H9 (cell line): ENCODE measurements at regions not wholly inside any gene's neighbourhood (a gene's known extent, or its start where the extent isn't known, plus 50 kb on each side); places are given as distances from the start of the nearest gene placed in this dataset.

Experiments
- DNase-seq: peaks from one replicate; pipeline ENCODE4 v3.0.0-alpha.2; 2017
- H2AFZ ChIP-seq: one replicate; pipeline ENCODE4 v1.6.1; 2013; ENCODE audit warnings: mild to moderate bottlenecking, low read length, control low read depth, moderate library complexity
- H2AK5ac ChIP-seq: 2 replicates; pipeline ENCODE4 v1.6.1; 2013; ENCODE audit warnings: low read length, control low read depth, mixed read lengths; ENCODE audit not compliant: insufficient read length
- H2BK120ac ChIP-seq: one replicate; pipeline ENCODE4 v1.6.1; 2013; ENCODE audit warnings: low read depth, mild to moderate bottlenecking, low read length, control low read depth, inconsistent platforms; ENCODE audit not compliant: poor library complexity, severe bottlenecking
- H2BK12ac ChIP-seq: 2 replicates; pipeline ENCODE4 v1.6.1; 2013; ENCODE audit warnings: low read length, control low read depth, mixed read lengths, low read depth; ENCODE audit not compliant: insufficient read length
- H2BK15ac ChIP-seq: 2 replicates; pipeline ENCODE4 v1.6.1; 2013; ENCODE audit warnings: low read depth, low read length, control low read depth
- H2BK20ac ChIP-seq: one replicate; pipeline ENCODE4 v1.6.1; 2013; ENCODE audit warnings: low read depth, mild to moderate bottlenecking, low read length, control low read depth, inconsistent platforms; ENCODE audit not compliant: poor library complexity, severe bottlenecking
- H2BK5ac ChIP-seq: 2 replicates; pipeline ENCODE4 v1.6.1; 2013; ENCODE audit warnings: low read length, control low read depth, mixed read lengths; ENCODE audit not compliant: insufficient read length
- H3K14ac ChIP-seq: 2 replicates; pipeline ENCODE4 v1.6.1; 2013; ENCODE audit warnings: low read length, control low read depth; ENCODE audit not compliant: insufficient read depth
- H3K18ac ChIP-seq: 2 replicates; pipeline ENCODE4 v1.6.1; 2013; ENCODE audit warnings: low read depth, mild to moderate bottlenecking, mixed read lengths, low read length, control low read depth; ENCODE audit not compliant: insufficient read length
- H3K23ac ChIP-seq: 2 replicates; pipeline ENCODE4 v1.6.1; 2013; ENCODE audit warnings: low read length, control low read depth, mixed read lengths, low read depth; ENCODE audit not compliant: insufficient read length
- H3K23me2 ChIP-seq: 2 replicates; pipeline ENCODE4 v1.6.1; 2013; ENCODE audit warnings: low read depth, mild to moderate bottlenecking, mixed read lengths, low read length, control low read depth; ENCODE audit not compliant: insufficient read length, poor library complexity, severe bottlenecking
- H3K27ac ChIP-seq: 2 replicates; pipeline ENCODE4 v1.5.1; 2013; ENCODE audit warnings: low read length, control low read depth, mixed read lengths, low read depth; ENCODE audit not compliant: insufficient read length
- H3K27me3 ChIP-seq: 2 replicates; pipeline ENCODE4 v1.6.1; 2013; ENCODE audit warnings: low read length, control low read depth, inconsistent platforms; ENCODE audit not compliant: insufficient read depth
- H3K4ac ChIP-seq: 2 replicates; pipeline ENCODE4 v1.6.1; 2013; ENCODE audit warnings: low read depth, mild to moderate bottlenecking, control low read depth, inconsistent platforms, low read length, moderate library complexity
- H3K4me1 ChIP-seq: 2 replicates; pipeline ENCODE4 v1.6.1; 2013; ENCODE audit warnings: low read length, control low read depth, inconsistent platforms; ENCODE audit not compliant: insufficient read depth
- H3K4me2 ChIP-seq: 2 replicates; pipeline ENCODE4 v1.6.1; 2013; ENCODE audit warnings: low read length, control low read depth, mixed read lengths; ENCODE audit not compliant: insufficient read length, insufficient read depth
- H3K56ac ChIP-seq: 2 replicates; pipeline ENCODE4 v1.6.1; 2013; ENCODE audit warnings: low read depth, mild to moderate bottlenecking, mixed read lengths, low read length, control low read depth; ENCODE audit not compliant: insufficient read length
- H3K79me1 ChIP-seq: 2 replicates; pipeline ENCODE4 v1.6.1; 2013; ENCODE audit warnings: low read depth, mild to moderate bottlenecking, moderate library complexity, low read length, control low read depth, inconsistent platforms; ENCODE audit not compliant: insufficient read depth, poor library complexity, severe bottlenecking
- H3K79me2 ChIP-seq: 2 replicates; pipeline ENCODE4 v1.6.1; 2013; ENCODE audit warnings: low read length, control low read depth, inconsistent platforms; ENCODE audit not compliant: insufficient read depth
- H3K9ac ChIP-seq: 2 replicates; pipeline ENCODE4 v1.6.1; 2013; ENCODE audit warnings: low read length, control low read depth, mixed read lengths; ENCODE audit not compliant: insufficient read length; ENCODE audit errors: extremely low read depth
- H3K9me3 ChIP-seq: one replicate; pipeline ENCODE4 v1.6.1; 2013; ENCODE audit warnings: low read depth, low read length, inconsistent platforms; ENCODE audit not compliant: control insufficient read depth
- H3T11ph ChIP-seq: one replicate; pipeline ENCODE4 v1.6.1; 2013; ENCODE audit warnings: mild to moderate bottlenecking, low read length, control low read depth, inconsistent platforms
- H4K20me1 ChIP-seq: one replicate; pipeline ENCODE4 v1.6.1; 2013; ENCODE audit not compliant: control insufficient read depth, insufficient read length, insufficient read depth
- H4K5ac ChIP-seq: 2 replicates; pipeline ENCODE4 v1.6.1; 2013; ENCODE audit warnings: low read depth, mild to moderate bottlenecking, mixed read lengths, low read length, control low read depth; ENCODE audit not compliant: insufficient read length
- H4K8ac ChIP-seq: replicated peaks from 2 replicates; pipeline ENCODE4 v1.6.1; 2013; ENCODE audit warnings: low read length, control low read depth, mixed read lengths, low read depth; ENCODE audit not compliant: insufficient read length
- H4K91ac ChIP-seq: 2 replicates; pipeline ENCODE4 v1.6.1; 2013; ENCODE audit warnings: low read depth, mild to moderate bottlenecking, moderate library complexity, mixed read lengths, low read length, control low read depth; ENCODE audit not compliant: insufficient read length
- H3K27ac Mint-ChIP-seq, 3 experiments: 2 replicates in 2 of 3; 3 replicates in 1 of 3; pipeline ENCODE4 v1.8.0; 2020 to 2021; ENCODE audit warnings: mixed read lengths in 3 of 3, mild to moderate bottlenecking in 1 of 3, moderate library complexity in 1 of 3
- H3K27me3 Mint-ChIP-seq: 2 replicates; pipeline ENCODE4 v1.8.0; 2021; ENCODE audit warnings: low read depth, mild to moderate bottlenecking, moderate library complexity, mixed read lengths
- H3K36me3 Mint-ChIP-seq, 3 experiments: 2 replicates in 2 of 3; 3 replicates in 1 of 3; pipeline ENCODE4 v1.8.0; 2020 to 2021; ENCODE audit warnings: low read depth in 3 of 3, mixed read lengths in 3 of 3; ENCODE audit not compliant: insufficient read depth in 1 of 3
- H3K4me1 Mint-ChIP-seq, 2 experiments: 2 replicates each; pipeline ENCODE4 v1.8.0; 2020; ENCODE audit warnings: mixed read lengths in 2 of 2
- H3K4me3 Mint-ChIP-seq, 2 experiments: 2 replicates in 1 of 2; 3 replicates in 1 of 2; pipeline ENCODE4 v1.8.0; 2020 to 2021; ENCODE audit warnings: mild to moderate bottlenecking in 2 of 2, mixed read lengths in 2 of 2, moderate library complexity in 1 of 2
- H3K9me3 Mint-ChIP-seq, 2 experiments: 2 replicates in 1 of 2; 3 replicates in 1 of 2; pipeline ENCODE4 v1.8.0; 2020; ENCODE audit warnings: mild to moderate bottlenecking in 2 of 2, mixed read lengths in 2 of 2, moderate library complexity in 1 of 2
- WGBS: extraction: QIAGEN DNeasy Blood & Tissue Kit; methylation state at CpG from one replicate; pipeline ENCODE4 v1.1.7; 2013; ENCODE audit warnings: missing lambda C conversion rate, low lambda C conversion rate, mixed read lengths; ENCODE audit not compliant: insufficient read length; ENCODE audit errors: extremely low coverage; 5-methylcytosine and 5-hydroxymethylcytosine counted together
- TF ChIP-seq, protein P1 (sequence below): fragments of 200-600 bp; sonication (generic); conservative IDR thresholded peaks from 3 replicates; pipeline ENCODE4 v1.8.0; 2021; ENCODE audit warnings: antibody characterized with exemption, mild to moderate bottlenecking

DNA sequence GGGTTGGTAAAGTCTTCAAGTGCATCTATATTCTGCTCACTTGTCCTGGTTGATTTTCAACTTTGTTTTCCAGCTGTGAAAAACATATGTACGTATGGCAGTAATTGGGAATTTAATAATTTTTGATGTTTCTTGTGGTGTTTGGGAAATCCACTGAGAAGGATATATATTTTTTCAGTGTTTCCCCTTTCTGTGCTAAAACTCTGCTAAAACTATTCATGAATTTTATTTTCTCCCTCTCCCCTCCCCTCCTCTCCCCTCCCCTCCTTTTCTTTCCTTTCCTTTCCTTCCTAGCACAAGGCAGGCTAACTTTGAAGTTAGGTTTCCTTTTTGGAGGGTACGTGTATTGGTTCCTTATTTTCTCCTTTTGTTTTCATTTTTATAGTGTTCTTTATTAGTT is 220.7 kb downstream of the PDCD6IP start:
- Histone ChIP-seq H4K5ac (no peak overlapping the region), H2AK5ac (no peak overlapping the region), H3T11ph (no peak overlapping the region), H4K20me1 (no peaks in the 10 kb centered on the region), H4K8ac (no peak overlapping the region), H3K27ac (no peak overlapping the region), H2BK5ac (no peak overlapping the region), H2BK15ac (no peak overlapping the region), H2AFZ (no peak overlapping the region), H3K56ac (no peak overlapping the region), H2BK120ac (no peak overlapping the region), H4K91ac (no peak overlapping the region), H3K23me2 (no peaks in the 10 kb centered on the region), H2BK20ac (no peak overlapping the region), H3K4me2 (no peak overlapping the region), H3K23ac (no peak overlapping the region), H3K9me3 (no peaks in the 10 kb centered on the region), H3K9ac (no peak overlapping the region), H3K79me1 (no peaks in the 10 kb centered on the region), H3K14ac (no peak overlapping the region), H2BK12ac (no peak overlapping the region), H3K18ac (no peak overlapping the region), H3K4ac (no peak overlapping the region), H3K27me3 (no peaks in the 10 kb centered on the region), H3K4me1 (no peaks in the 10 kb centered on the region), H3K79me2 (no peaks in the 10 kb centered on the region)
- no peaks in the 10 kb centered on the region for H3K4me1 Mint-ChIP-seq
- TF ChIP-seq, protein P1, sequence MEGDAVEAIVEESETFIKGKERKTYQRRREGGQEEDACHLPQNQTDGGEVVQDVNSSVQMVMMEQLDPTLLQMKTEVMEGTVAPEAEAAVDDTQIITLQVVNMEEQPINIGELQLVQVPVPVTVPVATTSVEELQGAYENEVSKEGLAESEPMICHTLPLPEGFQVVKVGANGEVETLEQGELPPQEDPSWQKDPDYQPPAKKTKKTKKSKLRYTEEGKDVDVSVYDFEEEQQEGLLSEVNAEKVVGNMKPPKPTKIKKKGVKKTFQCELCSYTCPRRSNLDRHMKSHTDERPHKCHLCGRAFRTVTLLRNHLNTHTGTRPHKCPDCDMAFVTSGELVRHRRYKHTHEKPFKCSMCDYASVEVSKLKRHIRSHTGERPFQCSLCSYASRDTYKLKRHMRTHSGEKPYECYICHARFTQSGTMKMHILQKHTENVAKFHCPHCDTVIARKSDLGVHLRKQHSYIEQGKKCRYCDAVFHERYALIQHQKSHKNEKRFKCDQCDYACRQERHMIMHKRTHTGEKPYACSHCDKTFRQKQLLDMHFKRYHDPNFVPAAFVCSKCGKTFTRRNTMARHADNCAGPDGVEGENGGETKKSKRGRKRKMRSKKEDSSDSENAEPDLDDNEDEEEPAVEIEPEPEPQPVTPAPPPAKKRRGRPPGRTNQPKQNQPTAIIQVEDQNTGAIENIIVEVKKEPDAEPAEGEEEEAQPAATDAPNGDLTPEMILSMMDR, result no peak
- H3K27ac Mint-ChIP-seq, result no peak overlapping the region
- peaks cover 2% of the 10 kb centered on the region; the same call in 1 of the 2 replicates for H3K27me3 Mint-ChIP-seq
- H3K9me3 Mint-ChIP-seq, result peaks cover 0 to under 1% of the 10 kb centered on the region in 2 experiments; a peak in 1 of 5 replicates
- H3K4me3 Mint-ChIP-seq, result no peak overlapping the region
- no CpG with 5 or more reads among the region's 2 CpGs for WGBS
- H3K36me3 Mint-ChIP-seq, result no peaks in the 10 kb centered on the region
- DNase-seq, result no peak
